Daoy (cell line): ENCODE measurements at regions not wholly inside any gene's neighbourhood (a gene's known extent, or its start where the extent isn't known, plus 50 kb on each side); places are given as distances from the start of the nearest gene placed in this dataset.
"Not testable (repeated sequence)": the region's sequence is repeated elsewhere in the genome, so short reads cannot be mapped to it uniquely, and the experiment has no call there.

Experiments used
- DNase-seq: peaks from one replicate; pipeline ENCODE4 v3.0.0-alpha.2; 2015; ENCODE audit warnings: low read depth

DNA sequence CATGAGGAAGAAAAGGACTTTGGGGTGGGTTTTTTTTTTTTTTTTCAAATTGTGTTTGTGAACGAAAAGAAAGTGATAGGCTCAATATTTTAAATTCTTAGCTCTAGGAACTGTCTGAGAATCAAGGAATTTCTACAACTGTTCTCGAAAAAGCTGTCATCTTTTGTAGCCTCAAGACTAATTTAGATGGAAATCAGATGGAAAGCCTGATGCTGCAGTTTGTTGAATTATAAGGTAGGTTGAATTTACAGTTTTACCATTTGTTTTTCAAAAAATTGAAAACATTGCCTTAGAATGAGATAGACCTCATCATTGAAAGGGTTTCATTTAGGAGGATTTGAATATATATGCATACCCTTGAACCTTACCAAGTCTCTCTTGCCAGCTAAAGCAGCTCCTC is 109.3 kb upstream of the TRHDE start:
- no peak for DNase-seq

DNA sequence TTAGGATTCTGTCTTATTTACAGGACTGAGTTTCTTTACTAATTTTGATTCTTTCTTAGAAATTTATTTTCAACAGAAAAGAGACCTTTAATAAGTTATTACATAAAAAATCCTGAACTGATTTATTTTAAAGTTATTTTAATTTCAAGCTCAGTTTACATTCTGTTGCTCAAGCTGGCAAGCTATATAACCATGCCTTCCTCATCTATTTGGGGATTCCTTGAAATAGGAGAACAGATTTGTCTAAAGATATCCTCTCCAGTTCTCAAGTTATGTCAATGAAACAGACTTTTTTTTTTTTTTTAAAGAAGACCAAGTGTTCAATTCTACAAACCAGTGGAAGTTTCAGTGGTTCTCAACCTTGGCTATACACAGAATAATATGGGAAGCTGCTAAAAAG is 103.3 kb upstream of the TRHDE start:
- no peak for DNase-seq

DNA sequence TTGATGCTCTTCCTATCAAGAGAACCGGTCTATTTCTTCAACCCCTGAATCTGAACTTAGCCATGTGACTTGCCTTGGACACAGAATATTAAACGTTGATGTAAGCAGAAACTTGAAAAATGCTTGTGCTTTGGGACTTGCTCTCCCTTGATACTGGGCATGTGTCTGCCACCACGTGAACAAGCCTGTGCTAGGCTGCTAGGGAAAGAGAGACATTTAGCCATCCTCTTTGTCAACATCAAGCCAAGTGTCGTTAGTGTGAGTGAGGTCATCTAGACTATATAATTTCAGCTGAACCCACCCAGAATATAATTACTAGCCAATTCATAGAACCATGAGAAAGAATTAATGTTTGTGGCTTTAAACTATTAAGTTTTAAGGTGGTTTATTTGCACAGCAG is 98.2 kb upstream of the TRHDE start:
- no peak for DNase-seq

DNA sequence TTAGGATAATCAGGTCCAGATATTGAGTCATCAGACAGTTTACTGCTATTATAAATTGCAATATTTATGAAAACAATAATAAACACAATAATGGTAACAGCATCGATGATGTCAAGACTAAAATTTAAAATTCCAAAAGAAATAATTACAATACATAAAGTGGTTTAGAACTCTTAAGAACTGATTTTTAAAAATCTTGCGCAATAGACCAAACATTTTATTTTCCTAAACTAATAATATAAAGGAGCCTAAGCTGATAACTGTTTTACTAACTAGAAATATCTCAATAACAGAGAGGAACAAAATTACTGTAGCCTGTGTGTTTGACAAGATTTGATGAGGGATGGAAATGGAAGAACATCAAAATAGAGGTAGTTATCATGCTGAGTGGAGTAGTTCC is 93.9 kb upstream of the TRHDE start:
- DNase-seq, result no peak

DNA sequence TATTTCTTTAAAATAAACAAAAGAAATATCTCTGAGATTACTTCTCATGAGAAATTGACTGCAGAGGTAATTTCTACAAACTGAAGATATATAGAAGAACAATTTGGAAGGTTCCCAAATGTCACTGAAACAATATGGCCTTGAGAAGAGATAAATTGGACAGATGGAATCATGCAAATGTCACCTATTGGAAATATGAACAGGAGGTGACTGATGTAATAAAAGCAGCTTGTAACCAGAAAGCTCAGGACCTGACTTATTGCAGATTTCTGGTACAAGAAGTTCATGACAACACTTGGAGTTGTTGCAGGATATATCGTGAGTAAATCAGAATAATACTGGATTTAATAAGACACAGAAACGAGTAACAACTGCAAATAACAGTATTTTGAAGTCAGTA is 93.3 kb upstream of the TRHDE start:
- no peak for DNase-seq

DNA sequence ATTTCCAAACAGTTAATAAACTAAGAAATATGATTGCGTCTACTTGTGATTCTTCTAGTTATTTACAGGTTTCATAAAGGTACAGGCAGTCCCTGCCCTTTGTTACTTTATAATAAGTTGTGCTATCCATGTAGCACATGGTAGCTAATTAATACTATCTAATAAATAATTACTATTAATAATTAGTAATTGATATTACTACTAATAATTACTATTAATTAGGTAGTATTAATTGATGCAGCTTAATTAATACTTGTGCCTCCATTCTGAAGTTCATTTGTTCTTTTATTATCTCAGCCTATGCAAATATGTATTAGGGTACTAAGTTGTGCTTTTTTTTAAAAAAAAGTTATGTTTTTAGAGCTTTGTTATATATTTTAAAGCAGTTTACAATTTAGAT is 92.3 kb upstream of the TRHDE start:
- no peak for DNase-seq

DNA sequence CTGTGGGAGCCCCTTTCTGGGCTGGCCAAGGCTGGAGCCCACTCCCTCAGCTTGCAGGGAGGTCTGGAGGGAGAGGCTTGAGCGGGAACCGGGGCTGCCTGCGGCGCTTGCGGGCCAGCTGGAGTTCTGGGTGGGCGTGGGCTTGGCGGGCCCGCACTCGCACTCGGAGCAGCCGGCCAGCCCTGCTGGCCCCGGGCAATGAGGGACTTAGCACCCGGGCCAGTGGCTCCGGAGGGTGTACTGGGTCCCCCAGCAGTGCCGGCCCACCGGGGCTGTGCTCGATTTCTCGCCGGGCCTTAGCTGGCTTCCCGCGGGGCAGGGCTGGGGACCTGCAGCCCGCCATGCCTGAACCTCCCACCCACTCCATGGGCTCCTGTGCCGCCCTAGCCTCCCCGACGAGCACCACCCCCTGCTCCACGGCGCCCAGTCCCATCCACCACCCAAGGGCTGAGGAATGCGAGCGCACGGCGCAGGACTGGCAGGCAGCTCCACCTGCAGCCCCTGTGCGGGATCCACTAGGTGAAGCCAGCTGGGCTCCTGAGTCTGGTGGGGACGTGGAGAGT is 87.1 kb upstream of the TRHDE start:
- DNase-seq, result not testable (repeated sequence)

DNA sequence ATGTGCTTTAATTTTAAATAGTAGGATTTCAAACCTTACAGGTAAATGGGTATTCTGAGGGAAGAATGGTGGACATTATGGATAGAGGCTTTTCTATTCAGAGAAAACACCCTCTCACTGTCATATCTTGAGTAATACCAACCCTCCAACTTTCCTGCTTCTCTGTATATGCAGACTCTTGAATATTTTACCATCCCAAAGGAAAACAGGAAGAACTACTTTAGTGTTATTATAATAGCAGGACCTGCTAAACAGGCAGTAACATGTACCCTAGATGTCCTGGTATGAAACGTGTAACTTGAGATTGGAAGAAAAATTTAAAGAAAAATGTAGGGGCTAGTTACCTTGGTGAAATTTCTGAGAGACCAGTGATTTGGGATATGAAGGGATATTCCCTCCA is 82.9 kb upstream of the TRHDE start:
- DNase-seq, result no peak

DNA sequence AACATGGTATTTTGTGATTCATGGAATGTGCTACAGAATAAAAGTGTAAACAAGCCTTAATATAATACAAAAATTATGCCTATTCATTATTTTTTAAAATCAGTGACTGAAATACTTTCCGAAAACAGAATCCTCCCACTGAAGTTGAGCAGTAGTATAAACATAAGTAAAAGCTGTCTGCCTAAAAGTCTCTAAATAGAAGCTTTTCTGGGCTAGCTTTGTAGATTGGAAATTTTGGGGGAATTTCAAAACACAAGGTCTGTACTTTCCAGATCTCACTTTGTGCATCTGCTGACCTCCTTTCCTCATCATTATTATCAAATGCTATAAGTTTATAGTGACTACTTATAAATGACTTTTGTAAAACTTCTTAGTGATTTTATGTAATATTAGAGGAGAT is 80.4 kb upstream of the TRHDE start:
- no peak for DNase-seq

DNA sequence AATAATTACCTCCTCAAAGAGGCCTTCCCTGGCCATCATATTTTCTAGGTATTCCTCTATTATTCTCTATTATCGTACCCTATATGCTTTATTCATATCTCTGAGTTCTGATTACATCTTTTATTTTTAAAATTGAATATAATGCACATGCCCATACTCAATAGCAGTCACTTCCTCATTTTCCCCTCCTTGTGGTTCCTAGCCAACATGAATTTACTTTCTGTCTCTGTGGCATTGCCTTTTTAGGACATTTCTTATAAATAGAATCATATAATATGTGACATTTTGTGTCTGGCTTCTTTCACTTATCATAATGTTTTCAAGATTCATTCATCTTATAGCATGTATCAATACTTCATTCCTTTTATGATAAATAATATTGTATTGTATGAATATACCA is 74.4 kb upstream of the TRHDE start:
- no peak for DNase-seq

DNA sequence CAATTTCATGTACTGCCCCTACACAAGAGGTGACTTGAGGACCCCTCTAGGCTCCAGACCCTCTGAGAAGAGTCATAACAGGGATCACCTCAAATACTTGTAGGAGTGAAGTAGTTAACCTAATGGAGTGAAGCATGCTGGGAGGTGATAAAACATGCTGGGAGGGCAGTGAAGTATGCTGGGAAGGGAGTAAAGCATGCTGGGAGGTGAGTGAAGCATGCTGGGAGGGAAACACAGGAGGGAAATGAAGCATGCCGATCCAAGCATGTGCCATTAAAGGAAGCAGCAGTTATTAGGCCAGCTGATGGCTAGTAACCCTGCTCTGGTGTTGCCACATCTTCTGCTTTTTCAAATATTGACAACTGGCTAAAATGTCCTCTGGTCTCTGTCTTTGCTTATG is 70.7 kb upstream of the TRHDE start:
- no peak for DNase-seq

DNA sequence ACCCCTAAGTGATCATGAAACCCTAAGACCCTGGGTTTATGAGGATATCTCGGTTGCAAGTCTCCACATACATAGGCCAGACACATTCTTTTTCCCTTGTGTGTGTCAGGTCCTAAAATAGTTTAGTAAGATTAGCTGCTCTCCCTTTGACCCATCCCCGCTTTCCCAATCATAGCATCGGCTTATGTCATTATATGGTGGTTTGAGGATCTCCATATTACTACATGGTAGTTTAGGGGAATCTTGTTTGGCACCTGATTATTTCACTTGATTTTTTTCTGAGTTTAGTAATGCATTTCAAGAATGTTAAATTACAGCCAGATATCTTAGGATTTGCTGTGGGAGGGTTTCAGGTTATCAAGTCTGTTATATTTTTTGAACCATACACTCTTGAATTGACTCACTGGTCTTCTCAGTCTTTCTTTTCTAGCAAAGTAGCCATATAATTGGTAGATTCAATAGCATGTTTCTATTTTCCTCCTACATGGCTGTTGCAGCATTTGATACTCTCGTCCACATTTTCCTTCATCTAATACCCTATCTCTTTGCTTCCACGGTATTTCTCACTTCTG is 68.3 kb upstream of the TRHDE start:
- DNase-seq, result no peak

DNA sequence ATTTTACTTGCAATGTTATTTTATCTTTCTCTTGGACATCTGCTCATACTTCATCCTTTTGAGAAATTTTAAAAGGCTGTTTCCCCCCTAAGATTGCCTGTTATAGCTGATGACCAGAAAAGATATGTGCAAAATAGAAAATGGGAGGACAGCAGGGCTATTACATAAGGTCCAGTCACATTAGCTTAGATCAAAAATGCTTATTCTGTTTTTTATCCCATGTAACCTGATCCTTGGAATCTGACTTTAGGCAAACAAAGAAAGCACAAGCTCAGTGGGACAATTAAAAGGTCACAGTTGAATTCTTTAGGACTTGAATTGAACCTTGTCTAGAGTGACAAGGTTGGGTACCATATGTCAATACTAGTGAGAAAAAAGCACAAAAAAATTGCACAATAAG is 65.1 kb upstream of the TRHDE start:
- no peak for DNase-seq

DNA sequence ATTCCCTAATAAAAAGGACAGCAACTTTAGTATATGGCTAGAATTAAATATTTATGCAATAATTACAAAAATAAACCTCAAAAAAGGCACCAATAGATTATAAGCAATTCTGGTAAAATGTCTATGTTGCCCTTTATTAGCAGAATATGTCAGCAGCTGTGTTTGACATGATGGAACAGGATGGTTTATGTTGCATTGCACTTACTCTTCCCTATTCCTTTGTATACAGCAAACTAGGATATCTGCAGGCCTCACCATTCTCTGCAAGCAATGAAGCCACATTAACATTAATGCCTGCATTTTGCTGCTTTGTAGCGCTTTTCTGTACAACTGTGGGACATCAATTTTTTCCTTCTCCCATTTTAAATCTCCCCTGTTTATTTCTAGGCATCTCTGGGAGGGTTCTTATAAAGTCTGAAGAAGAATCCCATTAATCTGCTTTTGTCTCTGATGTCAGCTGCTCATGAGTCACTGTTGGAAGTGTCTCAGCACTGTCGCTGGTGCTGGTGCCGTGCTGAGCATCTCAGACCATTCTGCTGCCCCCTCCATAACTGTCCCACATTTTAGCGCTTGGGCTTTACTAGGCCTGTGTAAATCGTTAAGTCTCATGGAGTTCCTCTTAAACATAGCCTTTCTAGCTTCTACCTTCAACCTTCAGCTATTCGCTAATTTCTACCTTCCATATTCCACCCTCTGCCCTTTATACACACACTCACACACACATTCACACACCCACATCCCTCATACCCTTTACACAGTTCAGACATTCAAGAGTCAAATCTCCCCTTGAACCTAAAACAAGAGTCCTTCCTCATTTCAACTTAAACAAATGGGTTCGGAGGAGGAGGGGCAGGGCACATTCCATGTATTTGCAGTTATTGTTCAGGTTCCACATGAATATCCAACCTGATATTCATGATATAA is 64.4 kb upstream of the TRHDE start:
- DNase-seq, result no peak

DNA sequence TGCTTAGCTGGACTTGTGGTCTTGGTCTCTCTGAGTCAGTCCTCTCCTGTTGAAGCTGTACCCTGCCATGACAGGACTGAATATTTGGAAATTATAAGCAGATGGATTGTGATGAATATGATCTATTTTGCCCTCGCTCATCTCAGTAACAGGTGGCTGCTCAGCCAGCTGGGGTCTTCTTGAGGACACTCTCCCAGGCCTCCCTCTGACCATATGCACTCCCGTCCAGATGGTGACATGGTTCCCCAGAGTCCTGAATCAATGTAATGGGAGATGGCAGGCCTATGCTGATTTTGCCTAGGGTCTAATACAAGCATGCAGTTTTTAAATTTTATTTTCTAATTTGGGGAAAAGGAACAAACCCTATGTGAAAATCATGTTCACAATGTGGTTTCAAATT is 63.1 kb upstream of the TRHDE start:
- no peak for DNase-seq

DNA sequence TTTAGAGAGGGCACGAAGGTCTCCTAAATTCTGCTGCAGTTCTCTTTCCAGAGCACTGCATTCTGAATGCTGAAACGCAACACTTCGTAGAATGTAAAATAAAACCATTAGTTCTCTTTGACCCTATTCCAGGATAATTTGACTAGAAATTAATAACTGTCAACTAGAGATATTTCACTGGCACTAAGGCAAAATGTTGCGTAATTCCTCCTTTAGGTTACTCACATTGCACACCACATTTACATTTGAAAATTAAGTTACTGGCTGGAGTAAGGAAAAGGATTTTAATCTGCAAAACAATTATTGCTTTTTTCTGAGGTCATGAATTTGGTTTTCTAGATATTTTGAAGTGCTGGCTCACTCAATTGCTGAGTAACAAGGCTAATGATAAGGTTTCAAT is 58.0 kb upstream of the TRHDE start:
- no peak for DNase-seq

DNA sequence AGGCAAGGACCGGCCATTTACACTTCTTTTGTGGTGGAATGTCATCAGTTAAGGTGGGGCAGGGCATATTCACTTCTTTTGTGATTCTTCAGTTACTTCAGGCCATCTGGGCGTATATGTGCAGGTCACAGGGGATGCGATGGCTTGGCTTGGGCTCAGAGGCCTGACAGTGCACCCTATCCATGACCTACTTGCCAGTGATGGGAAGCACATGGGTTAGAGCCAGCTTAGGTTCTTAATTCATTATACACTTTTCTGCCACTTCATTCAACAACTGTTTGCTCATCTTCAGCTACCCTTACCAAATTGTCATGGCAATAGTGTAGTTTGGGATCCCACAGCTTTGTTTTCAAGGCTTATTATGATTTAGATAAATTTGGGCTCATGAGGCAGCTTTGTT is 56.9 kb upstream of the TRHDE start:
- not testable (repeated sequence) for DNase-seq

DNA sequence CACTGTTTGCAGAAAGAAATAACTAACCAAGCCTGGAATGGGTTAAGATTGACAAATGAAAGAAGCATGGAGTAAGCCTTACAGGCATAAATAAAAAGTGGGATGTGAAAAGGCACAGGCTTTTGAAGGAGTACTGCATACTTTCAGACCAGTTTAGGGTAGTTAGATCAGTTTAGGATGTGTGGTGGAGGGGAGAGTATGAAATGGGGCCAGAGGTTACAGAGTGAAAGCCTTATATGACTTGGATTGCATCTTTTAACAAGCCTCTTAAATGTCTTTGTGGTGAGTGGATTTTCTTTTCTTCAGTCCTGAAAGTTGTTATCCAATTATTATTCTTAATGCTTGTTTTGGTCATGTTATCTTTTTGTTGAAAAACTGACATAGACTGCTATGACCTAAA is 52.2 kb upstream of the TRHDE start:
- no peak for DNase-seq
